ENCODE measurements at regions not wholly inside any gene's neighbourhood (a gene's known extent, or its start where the extent isn't known, plus 50 kb on each side); places are given as distances from the start of the nearest gene placed in this dataset.

DNA sequence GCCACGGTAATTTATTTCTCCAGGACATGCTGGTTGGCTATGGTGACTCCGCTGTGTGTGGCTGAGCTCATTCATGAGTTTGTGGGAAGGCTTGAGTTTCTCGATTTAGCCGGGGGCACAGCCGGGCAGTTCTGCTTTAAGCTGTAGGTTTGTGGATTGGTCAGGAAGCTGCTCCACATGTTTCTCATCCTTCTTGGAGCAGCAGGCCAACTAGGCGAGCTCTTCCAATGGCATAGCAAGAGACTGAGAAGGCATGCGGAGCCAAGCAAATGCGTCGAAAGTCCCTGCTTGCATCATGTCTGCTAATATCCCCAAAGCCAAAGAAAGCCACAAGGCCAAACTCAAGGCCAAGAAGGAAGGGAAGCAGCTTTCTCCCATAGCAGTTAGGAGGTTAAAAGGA is 71.6 kb upstream of the GREM2 start:
- TF ChIP-seq SP2 (tag by site-specific recombination; IDR thresholded peaks at IDR 0.05): no peak
- no peak for TF ChIP-seq ZNF138 (tag by site-specific recombination; IDR thresholded peaks at IDR 0.05; ENCODE audit: borderline replicate concordance)
- no peak for TF ChIP-seq CTCF (tag by site-specific recombination; IDR thresholded peaks at IDR 0.05)
- no peak for TF ChIP-seq ZNF121 (tag by site-specific recombination; IDR thresholded peaks at IDR 0.05)
- TF ChIP-seq REPIN1 (tag by site-specific recombination; IDR thresholded peaks at IDR 0.05; ENCODE audit: low read depth): no peak

Measured in HEK293 (cell line).